ENCODE measurements at regions not wholly inside any gene's neighbourhood (a gene's known extent, or its start where the extent isn't known, plus 50 kb on each side); places are given as distances from the start of the nearest gene placed in this dataset.

GRCh38 chr6:140747114-140747513 lies 1372.7 kb upstream of the CITED2 start:
- no peak for TF ChIP-seq CTCF (IDR thresholded peaks at IDR 0.05; ENCODE audit: borderline replicate concordance, control extremely low read depth, extremely low read depth, insufficient read depth, missing control alignments)
- DNase-seq (ENCODE audit: low spot score), result no peak
- in situ Hi-C loops (cut with MboI; ENCODE audit: low sequenced_read_pairs, unreplicated experiment), result no loop called here

- in situ Hi-C loops (cut with MboI; ENCODE audit: low sequenced_read_pairs, unreplicated experiment), result no loop called here
- no peak for TF ChIP-seq CTCF (IDR thresholded peaks at IDR 0.05; ENCODE audit: borderline replicate concordance, control extremely low read depth, extremely low read depth, insufficient read depth, missing control alignments)
- no peak for DNase-seq (ENCODE audit: low spot score)
Measured at GRCh38 chr6:140744659-140745320, 1370.3 kb upstream of the CITED2 start.

- no peak for TF ChIP-seq CTCF (IDR thresholded peaks at IDR 0.05; ENCODE audit: borderline replicate concordance, control extremely low read depth, extremely low read depth, insufficient read depth, missing control alignments)
- DNase-seq (ENCODE audit: low spot score), result no peak
- in situ Hi-C loops (cut with MboI; ENCODE audit: low sequenced_read_pairs, unreplicated experiment), result no loop called here
Measured at GRCh38 chr6:140736231-140736630, 1361.8 kb upstream of the CITED2 start.

GRCh38 chr6:140732991-140733390 lies 1358.5 kb upstream of the CITED2 start:
- DNase-seq (ENCODE audit: low spot score), result no peak
- no peak for TF ChIP-seq CTCF (IDR thresholded peaks at IDR 0.05; ENCODE audit: borderline replicate concordance, control extremely low read depth, extremely low read depth, insufficient read depth, missing control alignments)
- in situ Hi-C loops (cut with MboI; ENCODE audit: low sequenced_read_pairs, unreplicated experiment), result no loop called here

GRCh38 chr6:140732155-140732554 lies 1357.7 kb upstream of the CITED2 start:
- DNase-seq (ENCODE audit: low spot score), result no peak
- in situ Hi-C loops (cut with MboI; ENCODE audit: low sequenced_read_pairs, unreplicated experiment), result no loop called here
- TF ChIP-seq CTCF (IDR thresholded peaks at IDR 0.05; ENCODE audit: borderline replicate concordance, control extremely low read depth, extremely low read depth, insufficient read depth, missing control alignments), result no peak

- no peak for TF ChIP-seq CTCF (IDR thresholded peaks at IDR 0.05; ENCODE audit: borderline replicate concordance, control extremely low read depth, extremely low read depth, insufficient read depth, missing control alignments)
- no peak for DNase-seq (ENCODE audit: low spot score)
- in situ Hi-C loops (cut with MboI; ENCODE audit: low sequenced_read_pairs, unreplicated experiment), result no loop called here
Measured at GRCh38 chr6:140731741-140732140, 1357.3 kb upstream of the CITED2 start.
